G401.6 (cell line): ENCODE measurements at regions not wholly inside any gene's neighbourhood (a gene's known extent, or its start where the extent isn't known, plus 50 kb on each side); places are given as distances from the start of the nearest gene placed in this dataset.

ENCODE experiments used
- FAIRE-seq: peaks from 2 replicates; lab custom pipeline; 2012; peaks lifted over from hg19 to GRCh38; lab: Jason Lieb, UNC

GRCh38 chr22:49208004-49208402, 619.7 kb downstream of the BRD1 start:
- no peak for FAIRE-seq

- no peak for FAIRE-seq
Observed at GRCh38 chr22:49207008-49208003, 620.4 kb downstream of the BRD1 start.

DNA sequence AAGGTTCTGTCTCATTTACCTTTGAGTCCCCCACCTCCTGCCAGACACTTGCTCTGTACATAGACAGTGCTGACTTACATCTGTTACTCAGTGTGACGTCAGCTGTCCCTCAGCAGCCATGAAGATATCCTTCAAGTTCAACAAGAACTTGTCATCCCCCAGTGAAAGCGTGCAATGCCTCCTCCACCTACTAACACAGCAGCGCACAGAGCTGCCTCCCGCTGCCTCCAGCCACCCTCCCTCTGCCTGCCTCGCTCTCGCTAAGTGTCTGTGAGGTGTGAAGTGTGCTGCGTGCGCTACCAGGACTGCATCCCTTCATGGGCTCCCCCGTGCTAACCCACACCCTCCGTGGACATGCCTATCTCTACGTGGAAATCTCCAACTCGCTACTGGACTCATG, 621.4 kb downstream of the BRD1 start:
- no peak for FAIRE-seq

DNA sequence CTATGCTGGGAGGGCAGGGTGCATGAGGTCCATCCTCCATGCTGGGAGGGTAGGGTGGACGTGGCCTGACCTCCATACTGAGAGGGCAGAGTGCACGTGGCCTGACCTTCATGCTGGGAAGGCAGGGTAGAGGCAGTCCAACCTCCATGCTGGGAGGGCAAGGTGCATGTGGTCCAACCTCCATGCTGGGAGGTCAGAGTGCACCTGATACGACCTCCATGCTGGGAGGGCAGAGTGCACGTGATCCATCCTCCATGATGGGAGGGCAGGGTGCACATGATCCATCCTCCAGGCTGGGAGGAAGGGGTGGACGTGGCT, 622.2 kb downstream of the BRD1 start:
- no peak for FAIRE-seq

GRCh38 chr22:49204599-49205482, 622.8 kb downstream of the BRD1 start:
- FAIRE-seq = no peak

- no peak for FAIRE-seq
Observed at GRCh38 chr22:49203859-49204598, 623.6 kb downstream of the BRD1 start.

DNA sequence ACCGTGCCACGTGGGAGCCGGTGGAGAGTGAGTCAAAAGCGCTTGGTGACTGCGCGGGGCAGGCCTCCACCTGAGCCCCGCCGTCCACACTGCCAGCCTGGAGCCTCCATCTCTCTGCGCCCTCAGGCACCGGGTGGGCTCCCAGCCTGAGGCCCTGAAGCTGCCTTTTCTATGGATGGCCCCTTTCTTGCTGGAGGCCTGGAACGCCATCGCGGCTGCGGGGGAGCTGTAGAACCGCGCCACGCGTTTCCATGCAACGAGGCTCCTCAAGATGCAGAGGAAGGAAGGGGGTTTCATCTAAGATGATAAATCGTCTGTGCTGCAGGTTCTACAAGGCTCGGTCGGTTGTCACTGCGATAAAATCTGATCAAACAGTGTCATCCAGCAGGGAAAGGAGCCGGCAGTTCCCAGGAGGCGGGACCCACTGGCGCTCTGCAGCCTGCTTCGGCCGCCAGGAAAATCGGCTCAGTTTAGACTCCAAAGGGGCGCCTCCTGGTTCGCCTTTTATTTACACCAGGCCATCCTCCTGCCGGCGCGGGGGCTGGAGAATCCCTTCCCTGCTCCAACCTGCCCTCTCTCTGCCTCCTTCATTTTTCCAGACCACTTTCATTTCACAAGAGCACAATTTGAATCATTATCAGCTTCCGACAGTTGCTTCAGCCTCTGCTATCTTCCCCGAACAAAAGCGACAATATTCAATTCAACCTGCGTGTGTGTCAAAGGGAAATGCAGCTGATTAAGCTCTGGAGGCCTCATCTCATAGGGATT, 624.4 kb downstream of the BRD1 start:
- no peak for FAIRE-seq

GRCh38 chr22:49202226-49202625, 625.4 kb downstream of the BRD1 start:
- no peak for FAIRE-seq

GRCh38 chr22:49201046-49201970, 626.4 kb downstream of the BRD1 start:
- no peak for FAIRE-seq

DNA sequence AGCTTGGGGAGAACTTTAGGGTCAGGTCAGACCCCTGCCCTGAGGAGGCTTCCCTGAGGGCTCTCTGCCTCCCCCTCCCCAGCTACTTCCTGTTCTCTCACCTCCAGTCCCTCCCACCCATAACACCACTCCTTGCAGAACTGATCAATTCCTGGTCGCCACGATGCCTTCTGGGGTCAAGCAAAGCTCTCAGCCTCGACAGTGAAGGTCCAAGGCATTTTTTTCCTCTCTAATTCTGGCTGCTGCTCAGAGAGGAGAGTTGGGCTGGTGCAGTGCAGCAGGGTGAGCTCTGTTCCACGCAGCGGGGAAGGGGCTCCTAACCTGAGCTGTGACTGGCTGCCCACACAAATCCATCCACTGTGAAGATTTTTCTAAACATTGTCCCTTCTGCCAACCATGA, 628.4 kb downstream of the BRD1 start:
- no peak for FAIRE-seq

DNA sequence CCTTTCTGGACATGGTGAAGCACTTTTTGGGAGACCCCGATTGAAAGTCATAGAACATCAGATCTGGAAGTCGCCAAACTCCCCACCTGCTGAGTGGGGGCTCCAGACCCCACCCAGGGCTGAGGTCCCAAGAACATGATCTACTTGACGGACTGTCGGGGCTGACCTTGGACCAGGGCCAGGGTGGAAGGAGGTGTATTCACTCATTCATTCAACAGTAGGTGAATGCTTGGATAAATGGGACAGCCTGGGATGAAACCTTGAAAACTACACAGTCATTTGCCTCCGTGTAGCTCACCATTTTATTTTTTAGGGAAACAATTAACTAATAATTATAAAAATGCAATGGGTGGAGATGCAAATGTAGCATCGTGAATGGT, 629.0 kb downstream of the BRD1 start:
- no peak for FAIRE-seq

DNA sequence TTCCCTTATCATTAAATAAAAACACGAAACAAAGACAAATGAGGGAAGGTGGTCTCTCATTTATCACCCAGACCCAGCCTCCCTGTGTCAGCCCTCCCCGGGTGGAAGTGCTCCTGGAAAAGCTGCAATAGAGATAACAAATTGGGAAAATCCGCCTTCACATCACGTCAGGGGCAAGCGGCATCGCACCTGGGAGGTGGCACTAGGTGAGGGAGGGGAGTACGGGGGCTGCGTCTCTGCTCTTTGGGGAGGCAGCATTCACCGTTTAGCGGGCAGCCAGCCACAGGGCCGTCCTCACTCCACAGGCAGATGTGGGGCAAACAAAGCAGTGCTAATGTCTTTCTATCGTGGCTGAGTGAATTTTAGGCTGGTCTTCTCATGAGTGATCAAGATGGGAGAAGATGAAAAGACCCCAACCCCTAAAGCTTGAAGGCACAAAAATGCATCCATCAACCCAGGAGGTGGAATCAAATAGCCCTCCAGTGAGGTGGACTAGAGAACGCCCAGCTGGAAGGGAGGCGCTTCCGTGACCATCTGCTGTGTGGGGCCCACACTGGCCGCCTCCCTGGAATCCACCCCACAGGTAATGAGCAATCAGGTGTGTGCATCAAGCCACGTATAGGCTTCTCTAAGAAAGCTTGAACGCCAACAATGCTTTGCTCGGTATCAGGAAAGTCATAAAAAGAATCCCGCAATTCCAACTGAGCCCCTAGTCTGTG, 629.5 kb downstream of the BRD1 start:
- FAIRE-seq = no peak

- FAIRE-seq = no peak
Observed at GRCh38 chr22:49197505-49197904, 630.2 kb downstream of the BRD1 start.

- no peak for FAIRE-seq
Observed at GRCh38 chr22:49196046-49196511, 631.6 kb downstream of the BRD1 start.

GRCh38 chr22:49195636-49196035, 632.0 kb downstream of the BRD1 start:
- FAIRE-seq = no peak

DNA sequence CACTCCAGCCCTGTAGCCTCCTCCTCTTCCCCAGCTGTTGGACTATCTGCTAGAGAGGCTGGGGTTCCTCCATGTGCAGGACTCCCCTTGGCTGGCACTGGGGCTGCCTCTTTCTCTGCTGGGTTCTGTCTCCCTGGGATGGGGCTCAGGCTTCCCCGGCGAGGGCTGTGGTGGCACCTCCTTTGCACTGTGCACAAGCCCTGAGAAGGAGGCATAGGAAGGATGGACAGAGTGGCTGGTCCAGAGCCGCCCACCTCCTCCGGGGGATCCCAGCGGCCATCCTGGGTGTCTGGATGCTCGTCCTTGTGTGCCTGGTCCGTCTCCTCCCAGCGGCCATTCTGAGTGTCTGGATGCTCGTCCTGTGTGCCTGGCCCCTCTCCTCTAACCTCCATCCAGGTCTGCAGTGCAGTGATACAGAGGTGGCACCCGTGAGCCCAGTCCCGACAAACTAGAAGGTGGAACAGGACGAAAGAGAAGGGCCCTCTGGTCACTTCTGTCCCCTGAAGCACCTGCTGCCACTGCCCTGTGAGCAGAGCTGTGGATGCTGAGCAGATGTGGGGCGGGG, 633.7 kb downstream of the BRD1 start:
- no peak for FAIRE-seq

DNA sequence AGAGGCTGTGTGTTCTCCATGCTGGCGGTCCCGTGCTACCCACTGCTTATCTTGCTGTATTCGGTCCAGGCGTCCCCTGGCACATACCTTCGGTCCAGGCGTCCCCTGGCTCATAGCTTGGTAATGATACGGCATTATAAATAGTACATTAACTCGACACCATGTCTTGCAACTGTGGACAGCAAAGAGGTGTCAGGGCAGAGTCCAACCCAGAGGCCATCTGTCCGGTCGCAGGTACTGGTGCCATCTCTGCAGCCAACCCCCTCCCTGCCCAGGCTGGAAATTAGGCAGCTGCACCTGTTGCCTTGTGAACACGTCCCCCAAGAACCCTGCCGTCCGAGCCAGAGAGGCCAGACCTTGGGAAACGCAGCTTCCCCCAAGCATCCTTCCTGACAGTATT, 634.3 kb downstream of the BRD1 start:
- FAIRE-seq = no peak

GRCh38 chr22:49192857-49193250, 634.8 kb downstream of the BRD1 start:
- FAIRE-seq = no peak

- no peak for FAIRE-seq
Observed at GRCh38 chr22:49192180-49192856, 635.4 kb downstream of the BRD1 start.
